GM18870 (cell line): ENCODE measurements at regions not wholly inside any gene's neighbourhood (a gene's known extent, or its start where the extent isn't known, plus 50 kb on each side); places are given as distances from the start of the nearest gene placed in this dataset.

Experiments used
- ATAC-seq: cut with Tn5 transposase; IDR thresholded peaks from one replicate; pipeline ENCODE4 v1.9.1; 2021; ENCODE audit warnings: moderate library complexity; ENCODE audit not compliant: unreplicated experiment

- no peak for ATAC-seq
Measured at GRCh38 chr22:48453751-48454485, 1373.8 kb downstream of the BRD1 start.

GRCh38 chr22:48453171-48453570, 1374.5 kb downstream of the BRD1 start:
- no peak for ATAC-seq

GRCh38 chr22:48452766-48453165, 1374.9 kb downstream of the BRD1 start:
- no peak for ATAC-seq

- no peak for ATAC-seq
Measured at GRCh38 chr22:48451891-48452290, 1375.8 kb downstream of the BRD1 start.

GRCh38 chr22:48450188-48450825, 1377.4 kb downstream of the BRD1 start:
- no peak for ATAC-seq

- no peak for ATAC-seq
Measured at GRCh38 chr22:48449466-48450187, 1378.0 kb downstream of the BRD1 start.

- ATAC-seq = no peak
Measured at GRCh38 chr22:48448821-48449220, 1378.9 kb downstream of the BRD1 start.

- ATAC-seq = no peak
Measured at GRCh38 chr22:48445113-48445827, 1382.4 kb downstream of the BRD1 start.

GRCh38 chr22:48444320-48445112, 1383.2 kb downstream of the BRD1 start:
- no peak for ATAC-seq

GRCh38 chr22:48443680-48444079, 1384.0 kb downstream of the BRD1 start:
- ATAC-seq = no peak

GRCh38 chr22:48442663-48443062, 1385.0 kb downstream of the BRD1 start:
- no peak for ATAC-seq

- ATAC-seq = no peak
Measured at GRCh38 chr22:48441553-48441850, 1386.2 kb downstream of the BRD1 start.

- no peak for ATAC-seq
Measured at GRCh38 chr22:48440673-48441552, 1386.8 kb downstream of the BRD1 start.

- ATAC-seq = no peak
Measured at GRCh38 chr22:48440176-48440575, 1387.5 kb downstream of the BRD1 start.

GRCh38 chr22:48439560-48440135, 1388.0 kb downstream of the BRD1 start:
- no peak for ATAC-seq

GRCh38 chr22:48438800-48439559, 1388.7 kb downstream of the BRD1 start:
- no peak for ATAC-seq

- ATAC-seq = no peak
Measured at GRCh38 chr22:48438096-48438495, 1389.6 kb downstream of the BRD1 start.

GRCh38 chr22:48436201-48436931, 1391.3 kb downstream of the BRD1 start:
- no peak for ATAC-seq
